HEK293 (cell line): ENCODE measurements at regions not wholly inside any gene's neighbourhood (a gene's known extent, or its start where the extent isn't known, plus 50 kb on each side); places are given as distances from the start of the nearest gene placed in this dataset.

Experiments used
- CTCF ChIA-PET: fragments of 350-600 bp; formaldehyde crosslinking; extraction: SDS; loops from one replicate; lab custom pipeline; 2021; ENCODE audit warnings: antibody characterized with exemption; lab: Yijun Ruan, JAX
- POLR2A ChIA-PET: fragments of 300-600 bp; formaldehyde crosslinking; extraction: SDS; loops from one replicate; lab custom pipeline; 2020; ENCODE audit warnings: antibody characterized with exemption, inconsistent platforms; lab: Yijun Ruan, JAX
- H3K27ac ChIP-seq: fragments of 200-500 bp; sonication (Bioruptor generic); 2 replicates; pipeline ENCODE4 v1.5.1; 2014; ENCODE audit warnings: low read depth, low read length, control low read depth, inconsistent platforms; ENCODE audit errors: extremely low read depth
- H3K36me3 ChIP-seq, 2 experiments: fragments of 200-500 bp in 1 of 2; sonication (Bioruptor generic) in 1 of 2; 1 replicate in 1 of 2; 2 replicates in 1 of 2; pipeline ENCODE4 v1.5.1; 2014 to 2017; ENCODE audit warnings: inconsistent platforms in 2 of 2, low read length in 2 of 2; ENCODE audit not compliant: control insufficient read depth in 2 of 2, insufficient read depth in 1 of 2
- H3K4me1 ChIP-seq: fragments of 200-500 bp; sonication (Bioruptor generic); 2 replicates; pipeline ENCODE4 v1.5.1; 2014; ENCODE audit warnings: mild to moderate bottlenecking, low read length, inconsistent platforms; ENCODE audit not compliant: control insufficient read depth, insufficient read depth
- H3K4me3 ChIP-seq: 2 replicates; pipeline ENCODE4 v1.5.1; 2011; ENCODE audit warnings: low read depth, mild to moderate bottlenecking, control low read depth, low read length, moderate library complexity
- H3K9me3 ChIP-seq: fragments of 200-500 bp; sonication (Bioruptor generic); 2 replicates; pipeline ENCODE4 v1.5.1; 2014; ENCODE audit warnings: low read depth, low read length, inconsistent platforms; ENCODE audit not compliant: control insufficient read depth, insufficient read depth
- OSR2 ChIP-seq: fragments of 450-650 bp; formaldehyde crosslinking; IDR thresholded peaks from 2 replicates; pipeline ENCODE4 v1.5.1; 2016; ENCODE audit warnings: missing biosample characterization, missing genetic modification characterization
- PRDM1 ChIP-seq: fragments of 450-650 bp; formaldehyde crosslinking; IDR thresholded peaks from 2 replicates; pipeline ENCODE4; 2016; ENCODE audit warnings: missing biosample characterization, missing genetic modification characterization
- REPIN1 ChIP-seq: fragments of 450-650 bp; formaldehyde crosslinking; IDR thresholded peaks from 2 replicates; pipeline ENCODE4 v1.5.1; 2017; ENCODE audit warnings: missing biosample characterization, missing genetic modification characterization, low read depth
- ZBTB21 ChIP-seq: fragments of 450-650 bp; formaldehyde crosslinking; IDR thresholded peaks from 2 replicates; pipeline ENCODE4 v1.5.1; 2017; ENCODE audit warnings: missing biosample characterization, missing genetic modification characterization
- ZNF114 ChIP-seq: fragments of 450-650 bp; formaldehyde crosslinking; IDR thresholded peaks from 2 replicates; pipeline ENCODE4 v1.5.0; 2017; ENCODE audit warnings: missing biosample characterization, missing genetic modification characterization
- ZNF223 ChIP-seq: fragments of 450-650 bp; formaldehyde crosslinking; IDR thresholded peaks from 2 replicates; pipeline ENCODE4 v1.5.1; 2016; ENCODE audit warnings: missing biosample characterization, missing genetic modification characterization
- ZNF37A ChIP-seq: fragments of 450-650 bp; IDR thresholded peaks from 2 replicates; pipeline ENCODE4 v1.5.1; 2018; ENCODE audit warnings: missing biosample characterization, missing genetic modification characterization
- ZNF510 ChIP-seq: fragments of 450-650 bp; formaldehyde crosslinking; IDR thresholded peaks from 2 replicates; pipeline ENCODE4 v1.5.1; 2018; ENCODE audit warnings: mild to moderate bottlenecking, missing genetic modification characterization, missing biosample characterization; ENCODE audit not compliant: insufficient replicate concordance
- ZNF529 ChIP-seq: fragments of 450-650 bp; formaldehyde crosslinking; IDR thresholded peaks from 2 replicates; pipeline ENCODE4 v1.5.1; 2017; ENCODE audit warnings: missing genetic modification characterization, missing biosample characterization; ENCODE audit not compliant: insufficient replicate concordance
- ZNF560 ChIP-seq: fragments of 450-650 bp; formaldehyde crosslinking; IDR thresholded peaks from 2 replicates; pipeline ENCODE4 v1.5.1; 2017; ENCODE audit warnings: missing biosample characterization, missing genetic modification characterization, borderline replicate concordance
- ZNF791 ChIP-seq: fragments of 450-650 bp; formaldehyde crosslinking; IDR thresholded peaks from 2 replicates; pipeline ENCODE4 v1.5.1; 2016; ENCODE audit warnings: missing biosample characterization, missing genetic modification characterization
- ZNF830 ChIP-seq: fragments of 450-650 bp; IDR thresholded peaks from 2 replicates; pipeline ENCODE4 v1.5.0; 2018; ENCODE audit warnings: missing biosample characterization, missing genetic modification characterization, low read depth, mild to moderate bottlenecking, moderate library complexity
- TF ChIP-seq, protein P1 (sequence below): fragments of 450-650 bp; formaldehyde crosslinking; IDR thresholded peaks from 2 replicates; pipeline ENCODE4 v1.5.1; 2016; ENCODE audit warnings: missing biosample characterization, missing genetic modification characterization
- TF ChIP-seq, protein P2 (sequence below): fragments of 450-650 bp; formaldehyde crosslinking; IDR thresholded peaks from 2 replicates; pipeline ENCODE4 v1.5.1; 2017; ENCODE audit warnings: missing biosample characterization, missing genetic modification characterization
- TF ChIP-seq, protein P3 (sequence below): fragments of 450-650 bp; formaldehyde crosslinking; IDR thresholded peaks from 2 replicates; pipeline ENCODE4 v1.5.1; 2017; ENCODE audit warnings: missing biosample characterization, missing genetic modification characterization
- TF ChIP-seq, protein P4 (sequence below): fragments of 450-650 bp; formaldehyde crosslinking; IDR thresholded peaks from 2 replicates; pipeline ENCODE4 v1.5.1; 2016; ENCODE audit warnings: missing biosample characterization, missing genetic modification characterization
- TF ChIP-seq, protein P5 (sequence below): fragments of 450-650 bp; formaldehyde crosslinking; IDR thresholded peaks from 2 replicates; pipeline ENCODE4; 2016; ENCODE audit warnings: missing biosample characterization, missing genetic modification characterization
- TF ChIP-seq, protein P6 (sequence below): fragments of 450-650 bp; formaldehyde crosslinking; IDR thresholded peaks from 2 replicates; pipeline ENCODE4 v1.5.1; 2016; ENCODE audit warnings: missing biosample characterization, missing genetic modification characterization
- TF ChIP-seq, protein P7 (sequence below): fragments of 450-650 bp; formaldehyde crosslinking; IDR thresholded peaks from 2 replicates; pipeline ENCODE4 v1.5.1; 2017; ENCODE audit warnings: missing biosample characterization, mild to moderate bottlenecking, missing genetic modification characterization, moderate library complexity

DNA sequence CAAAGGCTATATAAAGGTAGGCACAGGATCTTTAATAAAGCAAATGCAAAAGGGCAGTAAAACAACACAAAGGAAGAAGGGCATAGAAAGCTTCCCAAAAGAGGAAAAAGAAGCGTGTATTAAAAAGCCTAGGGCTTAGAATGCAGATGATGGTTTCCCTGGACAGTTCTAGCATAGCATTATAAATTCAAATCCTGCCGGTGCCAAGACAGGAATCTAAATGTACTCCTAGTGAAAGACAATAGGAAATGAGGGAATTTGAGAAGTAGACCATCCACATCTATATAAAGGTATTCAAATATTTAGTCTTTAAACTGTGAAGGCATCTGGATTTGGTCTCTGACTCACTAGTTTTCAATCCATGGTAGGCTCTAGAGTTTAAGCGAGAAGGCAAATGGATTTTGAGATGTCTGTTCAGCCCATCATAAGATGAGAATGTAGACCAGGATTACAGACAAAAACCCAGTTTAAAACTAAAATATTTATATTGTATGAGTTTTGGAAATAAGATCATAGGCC is 431.8 kb downstream of the TBL1XR1 start (continued):
- TF ChIP-seq, protein P1, sequence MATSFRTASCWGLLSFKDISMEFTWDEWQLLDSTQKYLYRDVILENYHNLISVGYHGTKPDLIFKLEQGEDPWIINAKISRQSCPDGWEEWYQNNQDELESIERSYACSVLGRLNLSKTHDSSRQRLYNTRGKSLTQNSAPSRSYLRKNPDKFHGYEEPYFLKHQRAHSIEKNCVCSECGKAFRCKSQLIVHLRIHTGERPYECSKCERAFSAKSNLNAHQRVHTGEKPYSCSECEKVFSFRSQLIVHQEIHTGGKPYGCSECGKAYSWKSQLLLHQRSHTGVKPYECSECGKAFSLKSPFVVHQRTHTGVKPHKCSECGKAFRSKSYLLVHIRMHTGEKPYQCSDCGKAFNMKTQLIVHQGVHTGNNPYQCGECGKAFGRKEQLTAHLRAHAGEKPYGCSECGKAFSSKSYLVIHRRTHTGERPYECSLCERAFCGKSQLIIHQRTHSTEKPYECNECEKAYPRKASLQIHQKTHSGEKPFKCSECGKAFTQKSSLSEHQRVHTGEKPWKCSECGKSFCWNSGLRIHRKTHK (tag by site-specific recombination), result no peak
- TF ChIP-seq, protein P2, sequence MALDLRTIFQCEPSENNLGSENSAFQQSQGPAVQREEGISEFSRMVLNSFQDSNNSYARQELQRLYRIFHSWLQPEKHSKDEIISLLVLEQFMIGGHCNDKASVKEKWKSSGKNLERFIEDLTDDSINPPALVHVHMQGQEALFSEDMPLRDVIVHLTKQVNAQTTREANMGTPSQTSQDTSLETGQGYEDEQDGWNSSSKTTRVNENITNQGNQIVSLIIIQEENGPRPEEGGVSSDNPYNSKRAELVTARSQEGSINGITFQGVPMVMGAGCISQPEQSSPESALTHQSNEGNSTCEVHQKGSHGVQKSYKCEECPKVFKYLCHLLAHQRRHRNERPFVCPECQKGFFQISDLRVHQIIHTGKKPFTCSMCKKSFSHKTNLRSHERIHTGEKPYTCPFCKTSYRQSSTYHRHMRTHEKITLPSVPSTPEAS, result no peak
- TF ChIP-seq, protein P3, sequence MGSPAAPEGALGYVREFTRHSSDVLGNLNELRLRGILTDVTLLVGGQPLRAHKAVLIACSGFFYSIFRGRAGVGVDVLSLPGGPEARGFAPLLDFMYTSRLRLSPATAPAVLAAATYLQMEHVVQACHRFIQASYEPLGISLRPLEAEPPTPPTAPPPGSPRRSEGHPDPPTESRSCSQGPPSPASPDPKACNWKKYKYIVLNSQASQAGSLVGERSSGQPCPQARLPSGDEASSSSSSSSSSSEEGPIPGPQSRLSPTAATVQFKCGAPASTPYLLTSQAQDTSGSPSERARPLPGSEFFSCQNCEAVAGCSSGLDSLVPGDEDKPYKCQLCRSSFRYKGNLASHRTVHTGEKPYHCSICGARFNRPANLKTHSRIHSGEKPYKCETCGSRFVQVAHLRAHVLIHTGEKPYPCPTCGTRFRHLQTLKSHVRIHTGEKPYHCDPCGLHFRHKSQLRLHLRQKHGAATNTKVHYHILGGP (tag by site-specific recombination), result no peak
- TF ChIP-seq ZNF37A (tag by site-specific recombination), result no peak

DNA sequence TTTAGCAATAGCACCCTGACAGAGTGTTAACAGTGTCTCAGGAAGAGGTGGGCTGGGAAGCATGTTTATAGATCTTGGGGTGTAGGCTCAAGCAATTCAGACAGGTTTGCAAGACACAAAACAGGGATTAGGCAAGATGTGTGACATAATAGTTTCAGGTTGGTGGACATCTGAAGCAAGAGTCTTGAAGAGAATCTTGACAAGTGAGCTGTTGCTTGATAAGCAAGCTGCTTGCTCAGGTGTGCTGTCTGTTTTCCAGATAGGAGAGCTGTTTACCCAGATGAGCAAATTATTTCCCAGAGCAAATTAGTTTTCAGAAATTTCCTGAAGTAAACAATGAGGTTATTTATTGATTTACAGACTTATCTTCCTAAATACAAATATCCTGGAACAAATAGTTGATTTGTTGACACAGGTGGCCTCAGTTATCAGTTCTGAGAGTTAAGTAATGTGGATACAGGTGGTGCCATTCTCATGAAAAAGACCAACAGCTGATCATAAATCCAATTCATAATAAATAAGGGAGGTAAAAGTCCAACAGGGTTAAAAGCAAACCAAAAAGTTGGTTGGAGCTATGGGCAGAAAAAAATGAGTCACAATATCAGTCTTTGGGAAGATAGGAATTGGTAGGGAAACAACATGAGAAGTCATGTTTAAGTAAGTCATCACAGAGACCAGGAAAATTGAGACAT is 437.3 kb downstream of the TBL1XR1 start:
- Histone ChIP-seq H3K4me1 (no peaks in the 10 kb centered on the region), H3K36me3 (no peaks in the 10 kb centered on the region), H3K4me3 (no peak overlapping the region), H3K9me3 (no peaks in the 10 kb centered on the region), H3K27ac (no peak overlapping the region)
- ChIA-PET CTCF (interaction anchor here (0.6 kb wide), 1 partner anchor 95 kb away, joined by 4 read pairs; no protein-coding TSS in a partner anchor), POLR2A (no interaction called here)
- TF ChIP-seq ZNF529, result no peak
- no peak for TF ChIP-seq ZBTB21
- no peak for TF ChIP-seq REPIN1 (tag by site-specific recombination)
- no peak for TF ChIP-seq OSR2 (tag by site-specific recombination)
- TF ChIP-seq, protein P4, sequence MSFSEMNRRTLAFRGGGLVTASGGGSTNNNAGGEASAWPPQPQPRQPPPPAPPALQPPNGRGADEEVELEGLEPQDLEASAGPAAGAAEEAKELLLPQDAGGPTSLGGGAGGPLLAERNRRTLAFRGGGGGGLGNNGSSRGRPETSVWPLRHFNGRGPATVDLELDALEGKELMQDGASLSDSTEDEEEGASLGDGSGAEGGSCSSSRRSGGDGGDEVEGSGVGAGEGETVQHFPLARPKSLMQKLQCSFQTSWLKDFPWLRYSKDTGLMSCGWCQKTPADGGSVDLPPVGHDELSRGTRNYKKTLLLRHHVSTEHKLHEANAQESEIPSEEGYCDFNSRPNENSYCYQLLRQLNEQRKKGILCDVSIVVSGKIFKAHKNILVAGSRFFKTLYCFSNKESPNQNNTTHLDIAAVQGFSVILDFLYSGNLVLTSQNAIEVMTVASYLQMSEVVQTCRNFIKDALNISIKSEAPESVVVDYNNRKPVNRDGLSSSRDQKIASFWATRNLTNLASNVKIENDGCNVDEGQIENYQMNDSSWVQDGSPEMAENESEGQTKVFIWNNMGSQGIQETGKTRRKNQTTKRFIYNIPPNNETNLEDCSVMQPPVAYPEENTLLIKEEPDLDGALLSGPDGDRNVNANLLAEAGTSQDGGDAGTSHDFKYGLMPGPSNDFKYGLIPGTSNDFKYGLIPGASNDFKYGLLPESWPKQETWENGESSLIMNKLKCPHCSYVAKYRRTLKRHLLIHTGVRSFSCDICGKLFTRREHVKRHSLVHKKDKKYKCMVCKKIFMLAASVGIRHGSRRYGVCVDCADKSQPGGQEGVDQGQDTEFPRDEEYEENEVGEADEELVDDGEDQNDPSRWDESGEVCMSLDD (tag by site-specific recombination), result no peak

DNA sequence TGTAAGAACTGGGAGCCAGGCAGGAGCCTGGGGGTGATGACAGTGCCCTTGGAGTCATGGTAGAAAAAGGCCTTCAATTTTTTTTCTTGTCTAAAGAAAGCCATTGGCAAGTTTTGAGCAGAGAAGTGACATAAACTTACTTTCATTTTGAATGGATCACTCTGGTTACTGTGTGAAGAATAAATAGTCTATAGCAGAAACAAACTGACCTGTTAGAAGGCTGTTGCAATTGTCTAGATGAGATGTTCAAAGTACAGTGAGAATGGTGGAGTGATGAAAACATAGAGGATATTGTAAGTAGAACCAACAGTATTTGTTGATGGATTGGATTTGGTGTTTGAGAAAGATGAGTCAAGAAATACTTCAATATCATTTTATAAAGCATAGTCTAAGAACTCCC is 439.9 kb downstream of the TBL1XR1 start:
- no peak overlapping the region for H3K4me3 ChIP-seq
- H3K9me3 ChIP-seq, result no peaks in the 10 kb centered on the region
- no peaks in the 10 kb centered on the region for H3K4me1 ChIP-seq
- TF ChIP-seq, protein P5, sequence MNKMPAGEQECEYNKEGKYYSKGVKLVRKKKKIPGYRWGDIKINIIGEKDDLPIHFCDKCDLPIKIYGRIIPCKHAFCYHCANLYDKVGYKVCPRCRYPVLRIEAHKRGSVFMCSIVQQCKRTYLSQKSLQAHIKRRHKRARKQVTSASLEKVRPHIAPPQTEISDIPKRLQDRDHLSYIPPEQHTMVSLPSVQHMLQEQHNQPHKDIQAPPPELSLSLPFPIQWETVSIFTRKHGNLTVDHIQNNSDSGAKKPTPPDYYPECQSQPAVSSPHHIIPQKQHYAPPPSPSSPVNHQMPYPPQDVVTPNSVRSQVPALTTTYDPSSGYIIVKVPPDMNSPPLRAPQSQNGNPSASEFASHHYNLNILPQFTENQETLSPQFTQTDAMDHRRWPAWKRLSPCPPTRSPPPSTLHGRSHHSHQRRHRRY (tag by site-specific recombination), result no peak
- POLR2A ChIA-PET, result no interaction called here
- no peak overlapping the region for H3K27ac ChIP-seq
- CTCF ChIA-PET, result no interaction called here
- no peaks in the 10 kb centered on the region for H3K36me3 ChIP-seq

DNA sequence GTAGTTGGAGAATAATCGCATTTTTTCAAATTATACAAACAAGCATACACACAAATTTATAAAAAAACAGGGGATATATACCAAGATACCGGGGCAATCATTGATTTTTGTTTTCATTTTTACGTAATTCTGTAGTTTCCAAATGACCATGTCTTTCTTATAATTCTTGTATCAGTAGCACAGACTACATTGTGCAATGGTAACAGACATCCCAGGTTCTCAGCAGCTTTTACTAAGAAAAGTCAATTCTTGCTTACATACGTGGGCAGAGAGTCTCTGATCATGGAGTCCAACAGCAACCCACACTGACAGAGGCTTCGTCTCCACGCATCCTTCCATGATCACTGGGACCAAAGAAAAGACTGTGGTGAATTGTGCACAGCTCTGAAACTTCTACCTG is 441.3 kb downstream of the TBL1XR1 start:
- no peaks in the 10 kb centered on the region for H3K4me1 ChIP-seq
- CTCF ChIA-PET, result no interaction called here
- no peak overlapping the region for H3K4me3 ChIP-seq
- no peak overlapping the region for H3K27ac ChIP-seq
- H3K9me3 ChIP-seq, result no peaks in the 10 kb centered on the region
- no peaks in the 10 kb centered on the region for H3K36me3 ChIP-seq
- POLR2A ChIA-PET, result no interaction called here
- TF ChIP-seq, protein P6, sequence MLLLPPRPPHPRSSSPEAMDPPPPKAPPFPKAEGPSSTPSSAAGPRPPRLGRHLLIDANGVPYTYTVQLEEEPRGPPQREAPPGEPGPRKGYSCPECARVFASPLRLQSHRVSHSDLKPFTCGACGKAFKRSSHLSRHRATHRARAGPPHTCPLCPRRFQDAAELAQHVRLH (tag by site-specific recombination), result no peak
- no peak for TF ChIP-seq ZNF830
- TF ChIP-seq PRDM1 (tag by site-specific recombination), result no peak
- no peak for TF ChIP-seq ZNF510 (tag by site-specific recombination)
- TF ChIP-seq, protein P7, sequence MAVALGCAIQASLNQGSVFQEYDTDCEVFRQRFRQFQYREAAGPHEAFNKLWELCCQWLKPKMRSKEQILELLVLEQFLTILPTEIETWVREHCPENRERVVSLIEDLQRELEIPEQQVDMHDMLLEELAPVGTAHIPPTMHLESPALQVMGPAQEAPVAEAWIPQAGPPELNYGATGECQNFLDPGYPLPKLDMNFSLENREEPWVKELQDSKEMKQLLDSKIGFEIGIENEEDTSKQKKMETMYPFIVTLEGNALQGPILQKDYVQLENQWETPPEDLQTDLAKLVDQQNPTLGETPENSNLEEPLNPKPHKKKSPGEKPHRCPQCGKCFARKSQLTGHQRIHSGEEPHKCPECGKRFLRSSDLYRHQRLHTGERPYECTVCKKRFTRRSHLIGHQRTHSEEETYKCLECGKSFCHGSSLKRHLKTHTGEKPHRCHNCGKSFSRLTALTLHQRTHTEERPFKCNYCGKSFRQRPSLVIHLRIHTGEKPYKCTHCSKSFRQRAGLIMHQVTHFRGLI (tag by site-specific recombination), result no peak
- no peak for TF ChIP-seq ZNF791
- no peak for TF ChIP-seq ZNF114 (tag by site-specific recombination)
- no peak for TF ChIP-seq ZNF560 (tag by site-specific recombination)
- TF ChIP-seq ZNF223 (tag by site-specific recombination), result no peak
